ENCODE measurements at regions not wholly inside any gene's neighbourhood (a gene's known extent, or its start where the extent isn't known, plus 50 kb on each side); places are given as distances from the start of the nearest gene placed in this dataset.

DNA sequence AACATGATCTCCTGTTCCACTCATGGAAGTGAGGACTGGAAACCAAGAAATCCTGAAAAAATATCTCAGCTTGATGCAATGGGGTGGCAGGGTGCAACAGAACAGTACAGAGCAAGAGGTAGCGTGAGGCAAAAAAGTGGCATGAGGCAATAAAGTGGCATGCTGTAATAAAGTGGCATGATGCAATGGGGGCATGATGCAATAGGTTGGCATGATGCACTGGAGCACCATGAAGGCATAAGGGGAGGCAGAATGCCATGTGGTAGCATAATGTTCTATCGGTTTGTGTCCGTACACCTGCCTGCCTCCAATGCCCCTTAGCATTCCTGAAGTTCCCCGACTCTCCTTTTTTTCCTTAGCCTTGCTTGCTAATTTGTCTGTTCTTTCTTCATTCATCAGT lies 648.4 kb downstream of the TMEM182 start:
- DNase-seq = no peak

DNA sequence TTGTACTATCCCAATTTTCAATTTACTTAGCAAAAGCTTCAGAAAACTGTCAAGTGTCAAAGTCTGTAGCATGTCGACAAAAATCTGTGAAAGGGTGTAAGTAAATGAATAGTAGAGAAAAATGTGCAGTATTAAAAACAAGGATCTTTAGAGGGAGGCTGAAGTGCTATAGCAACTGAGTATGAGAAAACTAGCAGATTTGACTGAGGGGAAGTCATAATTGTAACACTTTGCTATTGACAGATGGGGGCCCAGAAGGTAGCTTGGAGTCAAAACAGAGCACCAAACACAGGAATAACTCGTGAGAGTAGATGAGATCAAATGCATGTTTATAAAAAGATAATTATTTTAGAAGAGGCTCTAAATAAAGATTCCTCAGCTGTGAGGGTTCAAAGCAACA lies 657.7 kb downstream of the TMEM182 start:
- Histone ChIP-seq H3K9me3 (ENCODE audit: low read length) (no peaks in the 10 kb centered on the region), H3K27me3 (ENCODE audit: low read length) (no peaks in the 10 kb centered on the region), H4K20me1 (ENCODE audit: low read length) (no peaks in the 10 kb centered on the region), H2AFZ (ENCODE audit: low read length) (no peak overlapping the region), H3K4me3 (ENCODE audit: low read length) (no peak overlapping the region), H3K9me2 (replicated peaks; ENCODE audit: low read length) (no peaks in the 10 kb centered on the region), H3K4me2 (ENCODE audit: low read length) (no peak overlapping the region), H3K4me1 (ENCODE audit: insufficient read depth, low read length) (no peaks in the 10 kb centered on the region), H3K27ac (ENCODE audit: low read length) (no peak overlapping the region), H3K79me2 (ENCODE audit: low read length) (no peaks in the 10 kb centered on the region), H3F3A (ENCODE audit: low read length, unreplicated experiment) (no peaks in the 10 kb centered on the region), H3K36me3 (ENCODE audit: low read depth, low read length) (no peaks in the 10 kb centered on the region), H3K9ac (ENCODE audit: low read length) (no peak overlapping the region)
- CTCF ChIA-PET = no interaction called here
- ATAC-seq (no peak), DNase-seq (no peak)
- TF ChIP-seq EZH2phosphoT487 (IDR thresholded peaks at IDR 0.05; ENCODE audit: borderline replicate concordance, low read length) (no peak), EZH2 (IDR thresholded peaks at IDR 0.05; ENCODE audit: low read length, unreplicated experiment) (no peak)
- intact Hi-C loops (cut with micrococcal nuclease) = no loop called here
- no TSS peak for BruUV-seq (replicated peaks)
- POLR2A ChIA-PET (ENCODE audit: unreplicated experiment) = no interaction called here

More for the DNA sequence above, 648.4 kb downstream of the TMEM182 start:
- ChIA-PET CTCF (no interaction called here), POLR2A (ENCODE audit: unreplicated experiment) (no interaction called here)
- BruUV-seq (replicated peaks) = no TSS peak
- Histone ChIP-seq H3K27ac (ENCODE audit: low read length) (no peak overlapping the region), H3K79me2 (ENCODE audit: low read length) (no peaks in the 10 kb centered on the region), H3K4me2 (ENCODE audit: low read length) (no peak overlapping the region), H2AFZ (ENCODE audit: low read length) (no peak overlapping the region), H3K9me2 (replicated peaks; ENCODE audit: low read length) (no peaks in the 10 kb centered on the region), H3K36me3 (ENCODE audit: low read depth, low read length) (no peaks in the 10 kb centered on the region), H4K20me1 (ENCODE audit: low read length) (no peaks in the 10 kb centered on the region), H3K4me1 (ENCODE audit: insufficient read depth, low read length) (no peaks in the 10 kb centered on the region), H3K9me3 (ENCODE audit: low read length) (no peaks in the 10 kb centered on the region), H3K27me3 (ENCODE audit: low read length) (peaks cover 21% of the 10 kb centered on the region; the same call in 1 of the 2 replicates), H3K9ac (ENCODE audit: low read length) (no peak overlapping the region), H3K4me3 (ENCODE audit: low read length) (no peak overlapping the region), H3F3A (ENCODE audit: low read length, unreplicated experiment) (no peaks in the 10 kb centered on the region)
- ATAC-seq = no peak
- TF ChIP-seq EZH2phosphoT487 (IDR thresholded peaks at IDR 0.05; ENCODE audit: borderline replicate concordance, low read length) (no peak), EZH2 (IDR thresholded peaks at IDR 0.05; ENCODE audit: low read length, unreplicated experiment) (no peak)
- TF ChIP-seq, protein P1, sequence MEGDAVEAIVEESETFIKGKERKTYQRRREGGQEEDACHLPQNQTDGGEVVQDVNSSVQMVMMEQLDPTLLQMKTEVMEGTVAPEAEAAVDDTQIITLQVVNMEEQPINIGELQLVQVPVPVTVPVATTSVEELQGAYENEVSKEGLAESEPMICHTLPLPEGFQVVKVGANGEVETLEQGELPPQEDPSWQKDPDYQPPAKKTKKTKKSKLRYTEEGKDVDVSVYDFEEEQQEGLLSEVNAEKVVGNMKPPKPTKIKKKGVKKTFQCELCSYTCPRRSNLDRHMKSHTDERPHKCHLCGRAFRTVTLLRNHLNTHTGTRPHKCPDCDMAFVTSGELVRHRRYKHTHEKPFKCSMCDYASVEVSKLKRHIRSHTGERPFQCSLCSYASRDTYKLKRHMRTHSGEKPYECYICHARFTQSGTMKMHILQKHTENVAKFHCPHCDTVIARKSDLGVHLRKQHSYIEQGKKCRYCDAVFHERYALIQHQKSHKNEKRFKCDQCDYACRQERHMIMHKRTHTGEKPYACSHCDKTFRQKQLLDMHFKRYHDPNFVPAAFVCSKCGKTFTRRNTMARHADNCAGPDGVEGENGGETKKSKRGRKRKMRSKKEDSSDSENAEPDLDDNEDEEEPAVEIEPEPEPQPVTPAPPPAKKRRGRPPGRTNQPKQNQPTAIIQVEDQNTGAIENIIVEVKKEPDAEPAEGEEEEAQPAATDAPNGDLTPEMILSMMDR (conservative IDR thresholded peaks at IDR 0.05; ENCODE audit: low read depth, low read length) = no peak
- intact Hi-C loops (cut with micrococcal nuclease) = no loop called here

DNA sequence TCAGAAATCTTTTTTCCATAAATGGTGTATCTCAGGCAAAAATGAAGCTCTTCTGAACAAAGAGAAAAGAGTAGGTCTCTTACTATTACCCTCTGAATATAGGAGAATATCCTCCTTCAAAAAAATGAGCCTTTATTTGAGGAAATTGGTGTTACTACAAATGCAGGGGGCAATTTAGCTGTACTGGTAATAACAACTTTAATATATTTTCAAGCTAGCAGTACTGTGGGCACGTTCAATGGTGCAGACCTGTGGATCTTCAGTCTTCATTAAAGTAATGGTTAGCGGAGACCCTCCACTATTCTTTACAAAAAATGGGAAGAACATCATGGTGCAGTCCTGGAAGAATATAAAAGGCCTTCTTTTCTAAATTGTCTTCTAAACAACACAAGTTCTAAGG lies 661.3 kb downstream of the TMEM182 start:
- ATAC-seq (no peak), DNase-seq (no peak)
- BruUV-seq (replicated peaks) = no TSS peak
- intact Hi-C loops (cut with micrococcal nuclease) = no loop called here
- H3K4me3 ChIP-seq (ENCODE audit: low read length) = no peak overlapping the region
- TF ChIP-seq, protein P1 (conservative IDR thresholded peaks at IDR 0.05; ENCODE audit: low read depth, low read length) = no peak
- TF ChIP-seq EZH2 (IDR thresholded peaks at IDR 0.05; ENCODE audit: low read length, unreplicated experiment) = no peak
- TF ChIP-seq EZH2phosphoT487 (IDR thresholded peaks at IDR 0.05; ENCODE audit: borderline replicate concordance, low read length) = no peak
- no peaks in the 10 kb centered on the region for H3K9me2 ChIP-seq (replicated peaks; ENCODE audit: low read length)
- H3K9ac ChIP-seq (ENCODE audit: low read length) = no peak overlapping the region
- no peaks in the 10 kb centered on the region for H4K20me1 ChIP-seq (ENCODE audit: low read length)
- ChIA-PET POLR2A (ENCODE audit: unreplicated experiment) (no interaction called here), CTCF (no interaction called here)
- H3K27me3 ChIP-seq (ENCODE audit: low read length) = no peaks in the 10 kb centered on the region
- H3K9me3 ChIP-seq (ENCODE audit: low read length) = no peaks in the 10 kb centered on the region
- no peaks in the 10 kb centered on the region for H3K4me1 ChIP-seq (ENCODE audit: insufficient read depth, low read length)
- no peaks in the 10 kb centered on the region for H3K36me3 ChIP-seq (ENCODE audit: low read depth, low read length)
- H2AFZ ChIP-seq (ENCODE audit: low read length) = no peak overlapping the region
- no peak overlapping the region for H3K4me2 ChIP-seq (ENCODE audit: low read length)
- H3F3A ChIP-seq (ENCODE audit: low read length, unreplicated experiment) = no peaks in the 10 kb centered on the region
- H3K79me2 ChIP-seq (ENCODE audit: low read length) = no peaks in the 10 kb centered on the region
- no peak overlapping the region for H3K27ac ChIP-seq (ENCODE audit: low read length)
